ENCODE measurements at regions not wholly inside any gene's neighbourhood (a gene's known extent, or its start where the extent isn't known, plus 50 kb on each side); places are given as distances from the start of the nearest gene placed in this dataset.
"Not testable (repeated sequence)": the region's sequence is repeated elsewhere in the genome, so short reads cannot be mapped to it uniquely, and the experiment has no call there.

GRCh38 chr5:102670224-102670836 lies 84.8 kb upstream of the PAM start:
- TF ChIP-seq CTCF (IDR thresholded peaks at IDR 0.05) (peak in 1 of 3 experiments; percentile 6), POLR2AphosphoS5 (IDR thresholded peaks at IDR 0.05; ENCODE audit: insufficient read depth in 1 of 2, low read depth in 1 of 2) (no peak), POLR2A (IDR thresholded peaks at IDR 0.05) (no peak)
- Histone ChIP-seq H3K9me3 (no peaks in the 10 kb centered on the region), H3K36me3 (no peaks in the 10 kb centered on the region), H3K4me3 (no peak overlapping the region), H3K27ac (no peak overlapping the region), H3K27me3 (no peaks in the 10 kb centered on the region), H3K4me1 (peaks cover 1% of the 10 kb centered on the region)
- no peak for DNase-seq (ENCODE audit: extremely low spot score in 2 of 2)
- intact Hi-C loops (cut with DNase I): no loop called here

GRCh38 chr5:102671033-102671734 lies 83.9 kb upstream of the PAM start:
- H3K36me3 ChIP-seq; H3K27me3 ChIP-seq; H3K4me3 ChIP-seq; H3K27ac ChIP-seq; H3K4me1 ChIP-seq; H3K9me3 ChIP-seq; intact Hi-C loops (cut with DNase I); DNase-seq (ENCODE audit: extremely low spot score in 2 of 2): not testable (repeated sequence)

- no peaks in the 10 kb centered on the region for H3K27me3 ChIP-seq
- H3K27ac ChIP-seq: no peak overlapping the region
- H3K36me3 ChIP-seq: no peaks in the 10 kb centered on the region
- H3K4me1 ChIP-seq: no peaks in the 10 kb centered on the region
- DNase-seq (ENCODE audit: extremely low spot score in 2 of 2): no peak
- TF ChIP-seq POLR2AphosphoS5 (IDR thresholded peaks at IDR 0.05; ENCODE audit: insufficient read depth in 1 of 2, low read depth in 1 of 2) (no peak), POLR2A (IDR thresholded peaks at IDR 0.05) (no peak), CTCF (IDR thresholded peaks at IDR 0.05) (no peak)
- intact Hi-C loops (cut with DNase I): no loop called here
- no peak overlapping the region for H3K4me3 ChIP-seq
- no peaks in the 10 kb centered on the region for H3K9me3 ChIP-seq
Measured at GRCh38 chr5:102678267-102679058, 76.6 kb upstream of the PAM start.

GRCh38 chr5:102681403-102681983 lies 73.6 kb upstream of the PAM start:
- TF ChIP-seq CTCF (IDR thresholded peaks at IDR 0.05) (peak in 2 of 3 experiments; percentile 44 to 67), POLR2A (IDR thresholded peaks at IDR 0.05) (no peak)
- H3K4me1 ChIP-seq: no peaks in the 10 kb centered on the region
- no peaks in the 10 kb centered on the region for H3K36me3 ChIP-seq
- no peaks in the 10 kb centered on the region for H3K27me3 ChIP-seq
- intact Hi-C loops (cut with DNase I): no loop called here
- no peak overlapping the region for H3K27ac ChIP-seq
- DNase-seq (ENCODE audit: extremely low spot score in 2 of 2): no peak
- H3K4me3 ChIP-seq: no peak overlapping the region
- H3K9me3 ChIP-seq: no peaks in the 10 kb centered on the region

GRCh38 chr5:102682101-102682647 lies 72.9 kb upstream of the PAM start:
- H3K4me3 ChIP-seq: no peak overlapping the region
- no peaks in the 10 kb centered on the region for H3K27me3 ChIP-seq
- H3K36me3 ChIP-seq: no peaks in the 10 kb centered on the region
- no peaks in the 10 kb centered on the region for H3K4me1 ChIP-seq
- no peaks in the 10 kb centered on the region for H3K9me3 ChIP-seq
- no peak overlapping the region for H3K27ac ChIP-seq
- no peak for DNase-seq (ENCODE audit: extremely low spot score in 2 of 2)
- intact Hi-C loops (cut with DNase I): no loop called here
- TF ChIP-seq POLR2AphosphoS5 (IDR thresholded peaks at IDR 0.05; ENCODE audit: insufficient read depth in 1 of 2, low read depth in 1 of 2): no peak
- TF ChIP-seq POLR2A (IDR thresholded peaks at IDR 0.05): no peak
- TF ChIP-seq CTCF (IDR thresholded peaks at IDR 0.05): no peak

- H3K4me3 ChIP-seq; H3K36me3 ChIP-seq; H3K27me3 ChIP-seq; H3K9me3 ChIP-seq; H3K4me1 ChIP-seq; DNase-seq (ENCODE audit: extremely low spot score in 2 of 2); intact Hi-C loops (cut with DNase I); H3K27ac ChIP-seq: not testable (repeated sequence)
Measured at GRCh38 chr5:102688076-102688475, 67.0 kb upstream of the PAM start.

GRCh38 chr5:102688581-102689342 lies 66.3 kb upstream of the PAM start:
- H3K4me3 ChIP-seq; intact Hi-C loops (cut with DNase I); H3K27me3 ChIP-seq; H3K36me3 ChIP-seq; DNase-seq (ENCODE audit: extremely low spot score in 2 of 2); H3K9me3 ChIP-seq; H3K27ac ChIP-seq; H3K4me1 ChIP-seq: not testable (repeated sequence)
